Astrocyte of the cerebellum (primary cell): ENCODE measurements at regions not wholly inside any gene's neighbourhood (a gene's known extent, or its start where the extent isn't known, plus 50 kb on each side); places are given as distances from the start of the nearest gene placed in this dataset.

Source experiments
- DNase-seq: peaks from one replicate; pipeline ENCODE4 v3.0.0-alpha.2; 2011; ENCODE audit warnings: low read depth
- H3K4me3 ChIP-seq: 2 replicates; pipeline ENCODE4 v1.5.1; 2011; ENCODE audit warnings: mild to moderate bottlenecking, low read depth, low read length, moderate library complexity
- CTCF ChIP-seq: IDR thresholded peaks from 2 replicates; pipeline ENCODE4 v1.5.1; 2012; ENCODE audit warnings: low read length, low read depth, moderate library complexity, mild to moderate bottlenecking; ENCODE audit errors: missing control alignments
- in situ Hi-C: cut with HindIII; loops from 2 replicates; pipeline ENCODE4 v1.10.0; 2017; ENCODE audit warnings: low sequenced_read_pairs

- no peak for DNase-seq
- H3K4me3 ChIP-seq, result no peak overlapping the region
- no peak for TF ChIP-seq CTCF
- in situ Hi-C loops, result no loop called here
Measured at GRCh38 chr3:116905794-116906193, 196.2 kb downstream of the TUSC7 start.

GRCh38 chr3:116912116-116912515 lies 202.5 kb downstream of the TUSC7 start:
- DNase-seq, result no peak
- no peak overlapping the region for H3K4me3 ChIP-seq
- no peak for TF ChIP-seq CTCF
- in situ Hi-C loops, result no loop called here

- H3K4me3 ChIP-seq, result no peak overlapping the region
- DNase-seq, result no peak
- in situ Hi-C loops, result no loop called here
- no peak for TF ChIP-seq CTCF
Measured at GRCh38 chr3:116914004-116914403, 204.4 kb downstream of the TUSC7 start.

GRCh38 chr3:116916836-116917235 lies 207.3 kb downstream of the TUSC7 start:
- no peak for DNase-seq
- H3K4me3 ChIP-seq, result no peak overlapping the region
- no peak for TF ChIP-seq CTCF
- in situ Hi-C loops, result no loop called here

- no peak overlapping the region for H3K4me3 ChIP-seq
- DNase-seq, result no peak
- in situ Hi-C loops, result no loop called here
- TF ChIP-seq CTCF, result no peak
Measured at GRCh38 chr3:116920826-116921610, 211.4 kb downstream of the TUSC7 start.

- no peak overlapping the region for H3K4me3 ChIP-seq
- no peak for DNase-seq
- in situ Hi-C loops, result no loop called here
- TF ChIP-seq CTCF, result no peak
Measured at GRCh38 chr3:116927918-116928317, 218.3 kb downstream of the TUSC7 start.
